Pancreas (tissue), 10 donors: ENCODE measurements at regions not wholly inside any gene's neighbourhood (a gene's known extent, or its start where the extent isn't known, plus 50 kb on each side); places are given as distances from the start of the nearest gene placed in this dataset.

Experiments used
- ATAC-seq, 4 donors: fragments of 200-7000 bp; cut with Tn5 transposase; one replicate each; pipeline versions ENCODE4 v1.8.0 to v1.9.1; 2020; ENCODE audit warnings: mild to moderate bottlenecking in 4 of 4, moderate library complexity in 4 of 4
- DNase-seq, 6 donors: peaks; one replicate each; pipeline ENCODE4 v3.0.0-alpha.2; 2020
- FAIRE-seq: peaks from 2 replicates; lab custom pipeline; 2012; peaks lifted over from hg19 to GRCh38; lab: Jason Lieb, UNC
- H3K27ac ChIP-seq, 4 donors: fragments of 200-600 bp; sonication (generic); 1 replicate in 3 of 4; 2 replicates in 1 of 4; pipeline versions ENCODE4 v1.5.0 to v1.8.0; 2020
- H3K27me3 ChIP-seq, 4 donors: fragments of 200-600 bp; one replicate each; pipeline ENCODE4 v1.8.0; 2021
- H3K36me3 ChIP-seq, 3 donors: fragments of 200-600 bp; sonication (generic) in 1 of 3; one replicate each; pipeline versions ENCODE4 v1.5.0 to v1.8.0; 2020 to 2021
- H3K4me1 ChIP-seq, 3 donors: fragments of 200-600 bp; one replicate each; pipeline ENCODE4 v1.8.0; 2021
- H3K4me3 ChIP-seq, 4 donors: fragments of 200-600 bp; sonication (generic) in 2 of 4; one replicate each; pipeline versions ENCODE4 v1.5.0 to v1.8.0; 2020 to 2021
- H3K9me3 ChIP-seq, 4 donors: fragments of 200-600 bp; one replicate each; pipeline ENCODE4 v1.8.0; 2021
- CTCF ChIP-seq, 4 donors: fragments of 200-600 bp; sonication (generic) in 3 of 4; IDR thresholded peaks; one replicate each; pipeline versions ENCODE4 v1.5.0 to v1.8.0; 2021; ENCODE audit warnings: antibody characterized with exemption in 4 of 4
- WGBS, 2 donors: extraction: QIAGEN DNeasy Blood & Tissue Kit; methylation state at CpG; one replicate each; pipeline ENCODE4 v1.1.7; 2013; 5-methylcytosine and 5-hydroxymethylcytosine counted together
- intact Hi-C, 3 donors: fragments of 100-400 bp; cut with DNase I; formaldehyde crosslinking; loops; one replicate each; pipeline versions ENCODE4 v1.11.1 to v1.14.2; 2022
- donor health status: healthy with polysubstance abuse.
- donor health status: DM: no; HTN: no; CAD: no; lungs with moderate emphysema.
- donor health status: DM: no; HTN: no; CAD: no.
- donor health status: control.
- donor health status: control.
- donor health status: Bipolar disorder and iron deficiency.
- donor health status: DM: yes; HTN: yes; CAD: no.
- donor health status: DM: no; HTN: no; CAD: no.
- donor health status: DM: no; HTN: no; CAD: no.
- donor health status: DM: yes; HTN: yes; CAD: no.

GRCh38 chr12:88955531-88955930 is 375.3 kb upstream of the KITLG start:
- FAIRE-seq, result no peak

DNA sequence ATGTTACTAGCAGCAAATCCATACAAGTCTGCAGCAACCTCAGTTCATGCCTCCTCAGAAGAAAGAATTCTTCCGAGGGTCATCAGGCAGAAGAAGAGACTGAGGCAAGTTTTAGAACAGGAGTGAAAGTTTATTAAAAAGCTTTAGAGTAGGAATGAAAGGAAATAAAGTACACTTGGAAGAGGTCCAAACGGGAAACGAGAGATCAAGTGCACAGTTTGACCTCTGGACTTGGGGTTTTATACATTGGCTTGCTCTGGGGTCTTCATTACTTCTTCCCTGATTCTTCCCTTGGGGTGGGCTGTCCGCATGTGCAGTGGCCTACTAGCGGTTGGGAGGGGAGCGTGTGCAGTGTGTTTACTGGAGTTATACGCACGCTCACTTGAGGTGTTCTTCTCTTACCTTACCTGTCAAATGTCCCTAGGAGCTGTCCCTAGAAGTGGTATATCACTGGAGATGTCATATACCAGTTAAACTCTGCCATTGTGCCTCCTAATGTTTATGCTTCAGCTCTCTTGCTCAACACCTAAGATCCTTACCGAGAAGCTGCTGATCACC is 372.8 kb upstream of the KITLG start:
- Histone ChIP-seq H3K27ac (no peak overlapping the region), H3K4me3 (no peak overlapping the region), H3K27me3 (no peaks in the 10 kb centered on the region), H3K9me3 (no peaks in the 10 kb centered on the region), H3K36me3 (no peaks in the 10 kb centered on the region), H3K4me1 (peaks cover 0 to 7% (median 0%) of the 10 kb centered on the region in 3 donors)
- no peak for FAIRE-seq
- intact Hi-C loops, result no loop called here
- WGBS, 2 donors, result 87 to 88% methylated on average over 9 of the region's 9 CpGs
- no peak for TF ChIP-seq CTCF (IDR thresholded peaks at IDR 0.05)
- ATAC-seq, result no peak
- DNase-seq, result no peak

More at GRCh38 chr12:88955531-88955930, 375.3 kb upstream of the KITLG start:
- no peak overlapping the region for H3K27ac ChIP-seq
- peak in 1 of 4 donors; percentile 28 for ATAC-seq
- H3K9me3 ChIP-seq, result no peaks in the 10 kb centered on the region
- H3K36me3 ChIP-seq, result no peaks in the 10 kb centered on the region
- DNase-seq, result no peak
- no peak for TF ChIP-seq CTCF (IDR thresholded peaks at IDR 0.05)
- intact Hi-C loops, result no loop called here
- H3K4me1 ChIP-seq, result peaks cover 0 to 7% (median 0%) of the 10 kb centered on the region in 3 donors
- WGBS, 2 donors, result 29 to 30% methylated on average over 5 of the region's 5 CpGs
- H3K4me3 ChIP-seq, result no peak overlapping the region
- no peaks in the 10 kb centered on the region for H3K27me3 ChIP-seq

DNA sequence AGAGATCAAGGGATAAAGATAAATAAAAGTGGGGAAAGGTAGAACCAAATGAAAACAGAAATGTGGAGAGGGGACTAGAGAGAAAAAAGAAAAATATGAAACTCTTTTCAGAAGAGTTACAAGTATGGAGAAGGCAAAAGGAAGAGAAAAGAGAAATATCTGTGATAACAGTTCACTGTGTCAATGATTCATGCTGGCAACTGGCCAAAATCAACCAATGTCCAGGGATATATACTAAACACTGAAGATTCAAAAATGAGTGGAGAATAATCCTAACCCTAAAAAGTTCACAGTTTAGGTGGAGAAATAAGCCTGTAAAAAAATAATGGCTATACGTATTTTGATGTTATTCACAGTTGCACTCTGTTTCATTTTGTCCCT is 372.3 kb upstream of the KITLG start:
- Histone ChIP-seq H3K4me1 (peaks cover 0 to 7% (median 0%) of the 10 kb centered on the region in 3 donors), H3K27me3 (no peaks in the 10 kb centered on the region), H3K27ac (no peak overlapping the region), H3K4me3 (no peak overlapping the region), H3K9me3 (no peaks in the 10 kb centered on the region), H3K36me3 (no peaks in the 10 kb centered on the region)
- DNase-seq, result no peak
- intact Hi-C loops, result no loop called here
- no peak for FAIRE-seq
- no peak for TF ChIP-seq CTCF (IDR thresholded peaks at IDR 0.05)
- WGBS, 2 donors, result 93% methylated on average over 1 of the region's 1 CpG
- ATAC-seq, result no peak

DNA sequence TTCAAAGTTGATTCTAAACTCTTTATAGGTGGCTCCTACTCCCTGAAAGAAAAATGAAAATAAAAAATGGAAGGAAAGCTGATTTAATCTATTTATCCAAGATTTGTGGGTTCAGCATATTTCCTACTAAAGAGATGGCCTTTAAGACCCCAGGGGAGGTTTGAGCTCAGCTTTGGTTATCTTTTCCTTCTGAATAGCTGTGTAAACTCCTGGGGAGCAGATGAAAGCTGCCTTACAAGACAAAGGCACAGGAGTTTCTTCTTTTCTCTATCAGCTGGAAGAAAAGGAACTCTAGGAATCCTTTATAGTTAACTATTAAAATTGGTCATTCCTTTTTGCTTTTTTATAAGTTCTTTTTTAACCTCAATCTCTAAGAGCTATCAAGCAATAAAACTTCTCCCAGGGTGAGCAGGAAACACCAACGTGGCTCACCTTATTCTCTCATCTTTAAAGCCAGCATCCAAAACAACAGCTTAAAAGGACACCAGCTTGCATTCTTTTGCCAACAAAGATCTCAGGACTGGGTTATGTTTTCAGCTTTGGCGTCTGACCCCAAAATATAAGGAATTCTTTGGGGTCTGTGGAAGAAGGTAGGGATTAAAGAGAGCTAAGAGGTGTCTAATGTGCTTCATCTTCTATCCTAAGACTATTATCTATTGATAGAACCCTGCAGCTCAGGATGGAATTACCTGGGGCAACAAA is 371.7 kb upstream of the KITLG start:
- DNase-seq (no peak), ATAC-seq (no peak), FAIRE-seq (no peak)
- 49 to 58% methylated on average over 2 of the region's 2 CpGs for WGBS, 2 donors
- Histone ChIP-seq H3K27ac (no peak overlapping the region), H3K4me1 (peaks cover 0 to 7% (median 0%) of the 10 kb centered on the region in 3 donors), H3K4me3 (no peak overlapping the region), H3K27me3 (no peaks in the 10 kb centered on the region), H3K36me3 (no peaks in the 10 kb centered on the region), H3K9me3 (no peaks in the 10 kb centered on the region)
- TF ChIP-seq CTCF (IDR thresholded peaks at IDR 0.05), result no peak
- intact Hi-C loops, result no loop called here

DNA sequence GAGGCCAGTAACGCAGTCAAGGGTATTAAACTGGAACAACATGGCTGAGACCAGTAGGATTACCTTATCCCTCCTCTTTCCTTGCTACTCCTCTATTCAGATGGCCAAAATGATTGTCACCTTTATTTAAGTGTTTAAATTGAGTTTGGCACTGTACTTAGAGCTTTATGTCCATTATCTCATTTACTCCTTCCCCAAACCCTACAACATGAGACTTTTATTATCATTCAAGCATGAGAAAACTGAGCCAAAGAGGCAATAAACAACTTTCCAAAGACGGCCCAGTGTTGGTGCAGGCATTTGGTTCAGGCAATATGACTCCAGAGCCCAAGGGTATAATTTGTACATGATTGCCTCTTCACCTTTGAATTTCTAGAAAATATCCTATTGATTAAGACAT is 370.9 kb upstream of the KITLG start:
- WGBS, 2 donors, result 88 to 94% methylated on average over 2 of the region's 2 CpGs
- H3K4me3 ChIP-seq, result no peak overlapping the region
- H3K27ac ChIP-seq, result no peak overlapping the region
- ATAC-seq (no peak), FAIRE-seq (no peak), DNase-seq (no peak)
- no peaks in the 10 kb centered on the region for H3K9me3 ChIP-seq
- intact Hi-C loops, result no loop called here
- peaks cover 0 to 7% (median 0%) of the 10 kb centered on the region in 3 donors for H3K4me1 ChIP-seq
- no peak for TF ChIP-seq CTCF (IDR thresholded peaks at IDR 0.05)
- H3K36me3 ChIP-seq, result no peaks in the 10 kb centered on the region
- H3K27me3 ChIP-seq, result no peaks in the 10 kb centered on the region
